HG03439 (cell line): ENCODE measurements at regions not wholly inside any gene's neighbourhood (a gene's known extent, or its start where the extent isn't known, plus 50 kb on each side); places are given as distances from the start of the nearest gene placed in this dataset.
"Not testable (repeated sequence)": the region's sequence is repeated elsewhere in the genome, so short reads cannot be mapped to it uniquely, and the experiment has no call there.

Source experiments
- ATAC-seq: cut with Tn5 transposase; IDR thresholded peaks from one replicate; pipeline ENCODE4 v1.9.1; 2021; ENCODE audit warnings: mild to moderate bottlenecking, moderate library complexity; ENCODE audit not compliant: unreplicated experiment

- no peak for ATAC-seq
Measured at GRCh38 chr12:19763488-19763887, 324.2 kb downstream of the AEBP2 start.

DNA sequence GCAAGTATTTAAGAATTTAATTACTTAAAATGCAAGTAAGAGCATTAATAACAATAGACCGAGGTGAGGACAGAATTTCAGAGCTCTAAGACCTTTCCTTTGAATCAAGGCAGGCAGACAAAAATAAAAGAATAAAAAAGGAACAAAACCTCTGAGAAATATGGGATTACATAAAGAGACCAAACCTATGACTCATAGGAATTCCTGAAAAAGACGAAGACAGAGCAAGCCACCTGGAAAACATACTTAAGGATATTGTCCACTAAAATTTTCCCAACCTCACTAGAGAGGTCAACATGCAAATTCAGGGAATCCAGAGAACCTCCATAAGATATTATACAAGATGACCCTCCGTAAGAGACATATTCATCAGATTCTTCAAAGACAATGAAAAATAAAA lies 325.1 kb downstream of the AEBP2 start:
- no peak for ATAC-seq

DNA sequence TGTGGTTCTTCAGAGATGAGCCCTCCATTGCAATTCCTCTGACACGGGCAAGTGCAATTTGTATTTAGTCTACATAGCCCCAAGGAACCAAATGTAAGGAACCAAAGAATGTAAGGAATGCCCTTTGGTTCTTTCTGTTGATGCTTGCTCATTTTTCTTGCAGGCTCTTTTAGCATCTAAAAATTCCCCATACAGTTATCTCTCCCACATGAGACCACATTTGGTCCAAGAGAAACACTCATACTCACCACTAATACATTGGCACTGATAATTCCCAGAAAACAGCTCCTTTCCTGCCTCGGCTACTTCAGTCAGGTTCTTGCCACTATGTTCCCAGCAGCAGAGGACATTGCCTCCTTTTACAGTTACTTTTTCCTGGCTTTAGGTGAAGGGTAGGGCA lies 332.6 kb downstream of the AEBP2 start:
- ATAC-seq: no peak

GRCh38 chr12:19772776-19773175 lies 333.5 kb downstream of the AEBP2 start:
- no peak for ATAC-seq

DNA sequence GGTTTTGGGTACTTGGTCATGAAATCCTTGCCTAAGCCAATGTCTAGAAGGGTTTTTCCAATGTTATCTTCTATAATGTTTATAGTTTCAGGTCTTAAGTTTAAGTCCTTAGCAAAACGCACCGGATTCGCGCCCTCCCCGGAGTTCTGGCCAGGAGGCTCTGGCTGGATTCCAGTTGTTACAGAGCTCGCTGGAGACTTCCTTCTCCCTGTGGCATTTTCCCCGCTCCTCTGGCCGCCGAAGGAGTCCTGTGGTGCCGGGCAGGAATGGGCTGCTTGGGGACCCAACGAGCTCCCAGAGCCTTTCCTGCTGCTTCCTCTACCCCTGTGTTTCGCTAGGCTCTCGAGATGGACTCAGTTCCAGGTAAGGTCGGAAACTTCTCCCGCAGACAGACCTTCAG lies 335.9 kb downstream of the AEBP2 start:
- no peak for ATAC-seq

GRCh38 chr12:19775976-19776375 lies 336.7 kb downstream of the AEBP2 start:
- ATAC-seq: not testable (repeated sequence)

- no peak for ATAC-seq
Measured at GRCh38 chr12:19778172-19778571, 338.9 kb downstream of the AEBP2 start.

DNA sequence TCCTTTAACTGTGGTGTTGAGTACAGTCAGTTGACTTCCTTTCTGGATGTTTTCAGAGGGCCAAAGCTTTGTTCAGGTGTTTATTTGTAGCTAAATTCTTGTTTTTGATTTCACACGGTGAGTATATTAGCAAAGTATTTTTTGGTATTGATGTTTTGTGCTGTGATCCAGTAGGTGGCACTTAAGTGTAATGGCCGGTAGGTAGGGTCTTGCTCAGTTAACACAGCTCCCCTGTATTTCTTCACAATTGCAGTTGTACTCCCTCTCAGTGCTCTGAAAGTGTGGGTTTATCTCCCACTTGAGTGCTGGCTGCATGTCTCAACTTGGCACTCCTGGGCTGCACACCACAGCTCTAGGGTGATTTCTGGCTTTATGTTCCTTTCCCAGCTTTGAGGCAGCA lies 339.5 kb downstream of the AEBP2 start:
- ATAC-seq: no peak

DNA sequence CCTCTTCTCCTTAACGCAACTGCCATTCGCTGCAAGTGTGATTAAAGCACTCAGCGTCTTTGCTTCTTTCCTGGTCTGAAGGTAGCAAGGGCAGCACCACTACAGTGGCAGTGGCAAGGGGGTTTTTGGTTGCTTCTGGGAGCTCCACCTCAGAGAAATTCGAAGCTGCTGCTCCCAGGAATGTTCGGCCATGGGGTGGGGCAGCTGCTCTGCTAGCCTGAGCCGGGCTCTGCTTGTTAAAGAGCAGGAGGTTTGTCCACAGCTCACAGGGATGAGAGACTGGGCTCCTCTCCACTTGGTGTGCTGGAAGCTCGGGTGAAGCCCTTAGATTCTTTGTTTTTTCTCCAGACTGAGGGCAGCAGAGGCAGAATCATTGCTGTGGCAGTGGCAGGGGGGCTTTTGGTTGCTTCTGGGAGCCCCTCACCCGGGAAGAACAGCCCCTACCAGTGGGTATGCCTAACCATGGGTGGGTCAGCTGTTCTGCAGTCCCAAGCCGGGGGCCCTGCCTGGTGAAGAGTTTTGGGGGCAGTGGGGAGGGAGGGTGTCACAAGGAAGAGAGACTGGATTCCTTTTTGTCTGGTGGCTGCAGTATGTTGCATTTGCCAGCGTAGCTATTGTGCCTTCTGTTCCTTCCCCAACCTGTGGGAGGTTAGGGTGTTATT lies 340.2 kb downstream of the AEBP2 start:
- ATAC-seq: no peak

- ATAC-seq: no peak
Measured at GRCh38 chr12:19780460-19780859, 341.2 kb downstream of the AEBP2 start.

- no peak for ATAC-seq
Measured at GRCh38 chr12:19783547-19784444, 344.5 kb downstream of the AEBP2 start.

- no peak for ATAC-seq
Measured at GRCh38 chr12:19792028-19792427, 352.7 kb downstream of the AEBP2 start.

DNA sequence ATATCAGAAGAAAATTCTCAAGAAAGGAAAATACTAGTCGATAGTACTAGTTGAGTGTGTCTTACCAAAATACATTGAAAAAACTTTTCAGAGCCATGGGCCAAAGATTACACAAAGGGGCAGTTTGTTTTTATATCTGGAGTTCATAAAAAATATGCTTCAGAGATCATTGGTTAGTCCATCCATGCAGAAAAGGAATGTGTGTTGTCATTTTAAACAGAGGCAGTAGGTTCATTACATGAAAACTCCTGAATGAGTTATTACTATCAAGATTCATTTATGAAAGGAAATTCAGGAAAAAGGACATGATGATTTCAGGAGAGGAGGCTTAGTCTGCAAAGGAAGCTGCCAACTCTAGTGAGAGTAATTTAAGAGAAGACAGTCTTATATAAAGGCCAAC lies 354.8 kb downstream of the AEBP2 start:
- no peak for ATAC-seq

GRCh38 chr12:19799216-19799615 lies 359.9 kb downstream of the AEBP2 start:
- ATAC-seq: no peak

DNA sequence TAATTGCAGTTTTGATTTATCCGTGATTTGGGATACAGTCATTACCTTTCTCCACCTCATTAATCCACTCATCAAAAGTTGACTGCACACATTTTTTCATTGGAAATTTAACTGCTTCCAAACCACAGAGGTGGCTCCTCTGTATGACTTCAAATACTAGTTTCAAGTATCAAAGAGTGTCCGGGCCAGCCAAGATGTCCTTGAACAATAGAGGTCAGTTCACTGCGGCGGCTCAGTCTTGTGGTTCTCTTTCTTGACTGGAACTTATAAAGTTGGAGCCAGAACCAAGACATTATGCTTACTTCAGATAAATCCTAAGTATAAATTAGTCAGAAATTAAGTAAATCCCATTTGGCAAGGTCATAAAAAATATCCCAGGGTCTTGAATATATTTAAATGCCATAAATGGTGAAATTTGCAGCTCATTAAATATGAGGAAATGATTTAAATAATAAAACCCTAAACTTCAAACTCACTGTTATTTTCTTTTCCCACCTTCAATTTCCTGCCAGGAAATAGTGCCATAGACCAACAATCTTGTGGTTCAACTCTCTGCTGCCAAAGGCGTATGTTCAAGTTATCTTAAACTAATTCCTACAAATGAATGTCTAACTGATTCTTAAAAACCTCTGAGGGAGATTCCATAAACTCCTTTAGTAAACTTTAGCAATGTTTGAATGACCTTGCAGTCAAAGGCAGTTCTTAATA lies 360.8 kb downstream of the AEBP2 start:
- ATAC-seq: no peak

DNA sequence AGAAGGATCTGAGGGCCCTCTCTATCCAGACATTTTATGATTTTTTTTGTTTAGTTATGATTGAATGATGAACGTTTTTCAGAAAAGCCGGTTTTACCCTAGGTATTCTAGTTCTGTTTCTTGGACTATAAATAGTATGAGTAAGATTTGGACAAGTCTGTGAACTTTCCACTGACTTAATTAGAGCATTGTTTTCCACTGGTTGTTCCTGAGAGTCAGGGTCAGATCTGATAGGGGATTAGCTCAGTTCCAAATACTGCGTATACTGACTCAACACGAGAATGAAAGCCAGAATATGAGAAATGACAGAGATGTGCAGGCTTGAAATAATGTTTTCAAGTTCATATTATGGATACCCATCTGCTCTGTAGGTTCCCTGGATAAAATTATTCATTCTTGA lies 361.6 kb downstream of the AEBP2 start:
- ATAC-seq: no peak

GRCh38 chr12:19801941-19802340 lies 362.6 kb downstream of the AEBP2 start:
- ATAC-seq: no peak

GRCh38 chr12:19802915-19803314 lies 363.6 kb downstream of the AEBP2 start:
- ATAC-seq: no peak

DNA sequence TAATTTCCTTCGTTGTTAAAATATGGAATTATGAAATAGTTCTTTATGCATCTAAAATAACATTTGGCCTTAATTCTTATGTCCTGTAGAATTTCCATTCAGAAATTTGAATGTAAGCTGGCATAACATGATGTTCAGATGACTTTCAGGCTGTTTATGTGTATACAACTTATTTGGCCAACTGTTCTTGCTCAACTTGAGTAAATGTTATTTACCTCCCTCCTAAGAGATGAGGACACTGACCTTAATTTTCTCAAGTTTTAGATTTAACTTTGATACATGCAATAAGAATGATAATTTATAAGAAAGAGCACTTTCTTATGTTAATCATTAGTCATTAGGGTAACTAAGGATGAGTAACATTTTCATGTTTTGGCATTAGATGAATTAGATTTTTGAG lies 365.4 kb downstream of the AEBP2 start:
- no peak for ATAC-seq

DNA sequence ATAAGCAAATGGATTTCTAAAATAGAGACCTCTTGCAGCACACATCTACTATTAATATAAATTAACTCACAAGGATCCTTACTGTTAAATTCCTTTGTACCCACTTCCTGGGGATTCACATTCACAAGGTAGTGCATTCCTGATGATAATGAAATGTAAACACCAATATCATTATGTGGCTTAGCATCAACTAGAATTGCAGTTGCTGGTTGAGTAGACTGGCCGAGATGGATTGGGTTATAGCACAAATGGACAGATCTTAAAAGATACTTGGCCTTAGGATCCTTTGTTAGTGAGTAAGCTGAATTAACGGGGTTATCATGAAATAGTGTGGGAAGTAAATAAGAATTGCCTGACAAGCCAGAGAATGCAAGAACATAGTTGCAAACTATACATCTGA lies 369.1 kb downstream of the AEBP2 start:
- no peak for ATAC-seq

- no peak for ATAC-seq
Measured at GRCh38 chr12:19810213-19810612, 370.9 kb downstream of the AEBP2 start.

DNA sequence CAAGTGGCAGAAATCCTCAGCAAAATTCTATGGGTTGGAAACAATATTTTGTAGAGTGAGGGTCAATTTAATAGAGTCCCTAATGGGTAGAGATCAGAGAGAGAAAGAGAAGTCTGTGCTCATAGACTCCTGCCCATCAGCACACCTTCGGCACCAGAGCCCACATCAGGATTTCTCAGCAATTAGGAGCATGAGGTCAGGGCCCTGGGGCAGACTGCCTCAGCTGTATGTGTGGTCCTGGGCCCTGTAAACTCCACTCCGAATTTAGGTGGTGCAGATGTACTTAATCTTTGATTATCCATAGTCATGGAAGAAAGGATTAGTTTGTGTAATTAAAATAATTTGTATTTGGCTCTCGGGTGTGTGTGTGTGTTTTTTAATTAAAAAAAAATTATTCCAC lies 372.6 kb downstream of the AEBP2 start:
- ATAC-seq: no peak
